HG03442 (cell line): ENCODE measurements at regions not wholly inside any gene's neighbourhood (a gene's known extent, or its start where the extent isn't known, plus 50 kb on each side); places are given as distances from the start of the nearest gene placed in this dataset.
A peak's percentile ranks its signal among the peaks of the same experiment; 100 is the strongest.

ENCODE experiments used
- ATAC-seq: cut with Tn5 transposase; IDR thresholded peaks from one replicate; pipeline ENCODE4 v1.9.1; 2021; ENCODE audit warnings: mild to moderate bottlenecking, moderate library complexity; ENCODE audit not compliant: unreplicated experiment

DNA sequence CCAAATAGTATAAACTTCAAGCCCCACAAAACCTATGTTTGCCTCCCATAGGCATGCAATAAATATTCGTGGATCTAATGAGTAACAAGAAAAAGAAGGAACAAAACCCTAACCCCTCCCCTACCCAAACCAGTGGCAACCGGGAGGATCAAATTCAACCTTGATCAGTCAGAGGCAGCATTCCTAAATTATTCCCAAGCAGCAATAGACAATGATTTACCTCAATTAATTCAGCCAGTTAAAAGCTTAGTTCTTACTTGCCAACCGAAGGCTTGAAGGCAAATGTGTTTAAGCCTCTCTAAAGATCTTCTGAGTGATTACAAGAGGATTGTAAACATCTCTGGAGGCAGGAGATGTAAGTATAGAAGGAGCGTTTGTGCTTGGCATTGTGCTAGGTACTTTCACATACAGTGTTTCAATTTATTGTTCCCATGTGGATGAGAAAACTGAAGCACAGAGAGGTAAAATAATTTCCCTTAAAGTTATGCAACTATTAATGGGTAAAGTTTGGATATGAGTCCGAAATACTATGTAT lies 197.7 kb downstream of the MTX2 start:
- ATAC-seq: no peak

DNA sequence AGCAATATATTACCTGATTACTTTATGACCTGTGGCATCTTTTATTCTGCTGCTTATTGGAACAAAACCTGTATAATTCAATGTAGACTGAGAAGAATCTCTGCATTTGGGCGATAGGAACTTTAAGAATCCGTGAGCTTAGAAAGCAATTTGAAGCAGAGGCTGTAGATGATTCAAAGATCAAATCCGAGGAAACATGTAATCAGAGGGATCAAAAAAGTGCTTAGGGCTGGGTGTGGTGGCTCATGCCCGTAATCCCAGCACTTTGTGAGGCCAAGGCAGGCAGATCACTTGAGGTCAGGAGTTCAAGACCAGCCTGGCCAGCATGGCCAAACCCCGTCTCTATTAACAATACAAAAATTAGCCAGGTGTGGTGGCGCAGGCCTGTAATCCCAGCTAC lies 198.4 kb downstream of the MTX2 start:
- no peak for ATAC-seq

DNA sequence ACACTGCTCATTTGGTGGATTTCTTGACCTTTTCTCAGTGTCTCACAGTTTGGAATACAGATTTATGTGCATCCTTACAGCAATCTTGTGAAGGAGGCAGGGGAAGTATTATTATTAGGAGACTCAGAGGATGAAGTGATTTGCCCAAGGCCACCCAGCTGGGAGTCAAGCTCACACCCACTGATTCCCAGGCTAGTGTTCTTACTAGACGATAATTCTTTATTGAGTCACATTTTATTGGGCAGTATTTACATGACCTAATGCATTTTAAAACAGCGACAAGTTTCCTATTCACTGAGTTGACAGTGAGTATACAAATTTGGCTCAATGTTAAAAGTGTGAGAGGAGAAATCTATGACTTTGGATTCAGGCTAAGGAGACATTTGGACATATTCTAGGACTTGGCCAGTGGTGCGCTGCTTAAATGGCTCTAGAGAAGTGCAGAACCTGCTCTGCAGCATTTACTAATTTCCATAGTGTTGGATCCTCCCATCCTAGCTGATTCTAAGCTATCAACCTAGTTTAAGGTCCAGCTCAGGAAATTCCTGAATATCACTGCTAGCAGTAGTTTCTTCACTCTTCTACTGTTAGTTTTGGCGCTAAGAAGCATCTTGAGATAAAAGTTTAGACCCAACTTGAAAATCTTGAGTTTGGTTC lies 199.3 kb downstream of the MTX2 start:
- no peak for ATAC-seq

DNA sequence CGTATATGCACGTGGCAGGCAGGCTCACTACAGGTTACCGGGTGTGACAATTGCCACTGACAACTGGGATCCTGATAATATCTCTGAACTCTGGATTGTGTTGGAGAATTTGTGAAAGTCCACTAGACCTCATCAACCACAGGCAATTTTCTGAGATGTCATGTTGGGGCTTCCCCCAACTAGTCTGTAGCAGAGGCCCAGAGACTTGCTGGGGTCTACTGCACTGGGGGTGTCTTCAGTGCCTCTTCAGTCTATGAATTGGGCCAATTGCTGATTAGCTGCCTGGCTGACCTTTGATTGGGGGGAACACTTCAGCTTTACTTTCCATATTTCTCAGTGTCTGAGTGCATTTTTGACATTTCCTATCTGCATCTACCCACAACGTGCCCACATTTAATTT lies 201.5 kb downstream of the MTX2 start:
- no peak for ATAC-seq

DNA sequence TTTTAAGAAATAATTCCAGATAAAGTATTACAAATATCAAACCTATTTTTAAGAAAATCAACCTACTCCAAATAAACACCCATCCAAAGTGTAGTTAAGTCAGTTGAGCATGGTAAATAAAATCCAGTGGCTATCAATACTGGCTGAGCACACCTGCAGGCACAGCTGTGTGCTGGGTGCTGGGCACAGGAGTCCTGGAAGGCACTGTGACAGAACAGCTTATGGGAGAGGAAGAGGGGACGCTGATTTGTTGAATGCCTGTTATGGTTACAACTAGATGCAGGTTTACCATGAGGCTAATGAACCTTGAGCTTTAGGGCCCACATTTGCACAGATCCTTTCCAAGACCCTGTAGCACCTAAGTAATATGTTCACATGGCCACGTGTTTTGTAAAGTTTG lies 202.7 kb downstream of the MTX2 start:
- no peak for ATAC-seq

DNA sequence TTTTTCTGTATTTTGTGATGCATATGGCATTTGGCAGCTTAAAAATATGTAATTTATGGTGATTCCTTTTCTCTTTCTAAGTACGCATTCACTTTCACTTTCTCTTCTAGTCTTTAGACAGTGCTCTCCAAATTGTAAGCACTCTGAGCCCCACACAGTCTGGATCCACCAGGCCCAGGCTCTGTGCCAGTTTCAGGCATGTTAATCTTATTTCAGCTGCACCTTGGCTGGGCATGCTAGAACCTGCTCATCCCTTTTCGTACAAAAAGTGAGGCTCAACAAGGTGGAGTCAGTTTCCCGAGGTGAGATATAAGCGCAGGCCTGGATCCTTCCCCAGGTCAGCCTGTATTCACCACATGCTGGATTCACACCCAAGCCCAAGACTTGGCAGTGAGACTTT lies 203.9 kb downstream of the MTX2 start:
- ATAC-seq: peak; percentile 84

DNA sequence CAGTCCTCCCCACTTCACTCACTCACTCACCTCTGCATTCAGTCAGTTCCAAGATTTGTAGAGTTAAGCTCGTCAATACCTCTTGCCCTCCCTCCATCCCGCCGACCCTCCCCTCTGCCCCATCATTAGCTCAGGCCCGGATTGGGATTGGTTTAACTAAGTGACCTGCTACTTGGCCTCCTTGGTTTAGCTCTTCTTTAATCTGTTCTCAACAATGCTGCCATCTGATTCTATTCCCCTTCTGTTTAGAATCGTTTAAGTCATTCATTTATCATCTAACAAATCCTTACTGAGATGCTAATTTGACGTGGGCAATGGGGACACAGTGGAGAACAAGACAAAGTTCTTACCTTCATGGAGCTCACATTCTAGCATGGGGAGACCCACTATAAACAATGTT lies 204.6 kb downstream of the MTX2 start:
- ATAC-seq: no peak

DNA sequence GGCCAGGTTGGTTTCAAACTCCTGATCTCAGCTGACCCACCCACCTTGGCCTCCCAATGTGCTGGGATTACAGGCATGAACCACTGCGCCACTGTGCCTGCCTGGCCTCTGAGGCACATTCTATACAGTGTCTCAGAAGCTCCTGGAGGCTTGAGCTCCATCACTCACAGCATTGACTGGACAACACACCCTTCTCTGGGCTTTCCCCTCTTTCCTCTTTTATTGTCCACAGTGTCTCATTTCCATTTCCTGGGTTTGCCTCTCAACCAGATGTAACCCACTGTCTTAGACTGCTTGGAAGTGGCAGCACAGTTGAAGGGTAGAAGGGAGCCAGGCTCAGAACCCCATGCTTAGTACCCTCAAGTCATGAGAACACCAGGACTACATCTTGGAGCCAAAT lies 208.1 kb downstream of the MTX2 start:
- no peak for ATAC-seq

DNA sequence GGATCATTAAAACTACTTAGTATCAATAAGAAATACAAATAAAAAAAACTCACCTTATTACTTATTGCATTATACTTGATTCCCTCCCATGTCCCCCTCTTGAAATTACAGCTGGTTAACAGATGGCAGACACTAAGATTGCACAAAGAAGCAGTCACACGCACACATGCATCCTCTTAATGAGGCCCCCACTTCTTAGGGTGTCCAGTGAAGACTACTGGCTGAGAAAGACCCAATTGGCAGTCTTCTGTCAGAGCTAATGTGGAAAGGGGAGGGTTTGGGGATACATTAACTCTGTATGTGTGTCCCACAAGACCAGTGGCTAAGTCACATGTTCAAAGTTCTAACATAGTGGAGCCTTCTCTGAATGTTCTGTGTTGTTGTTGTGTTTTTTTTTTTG lies 210.7 kb downstream of the MTX2 start:
- no peak for ATAC-seq

DNA sequence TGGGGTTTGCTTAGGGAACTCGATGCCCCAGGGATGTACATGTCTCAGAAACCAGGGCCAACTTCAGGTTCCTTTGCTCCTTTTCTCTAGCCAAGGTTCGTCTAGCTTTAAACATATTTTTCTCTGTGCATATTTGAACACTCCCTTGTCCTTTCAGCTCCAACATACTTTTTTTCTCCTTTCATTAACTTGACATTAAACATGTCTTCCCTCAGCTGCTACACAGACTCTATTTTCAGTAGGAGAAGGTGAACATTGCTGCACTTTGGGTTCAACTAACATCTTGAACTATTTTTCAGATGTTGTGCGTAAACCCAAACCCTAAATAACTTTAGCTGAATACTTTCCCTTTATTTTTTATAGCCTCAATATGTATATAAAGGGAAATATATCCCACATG lies 212.9 kb downstream of the MTX2 start:
- no peak for ATAC-seq

DNA sequence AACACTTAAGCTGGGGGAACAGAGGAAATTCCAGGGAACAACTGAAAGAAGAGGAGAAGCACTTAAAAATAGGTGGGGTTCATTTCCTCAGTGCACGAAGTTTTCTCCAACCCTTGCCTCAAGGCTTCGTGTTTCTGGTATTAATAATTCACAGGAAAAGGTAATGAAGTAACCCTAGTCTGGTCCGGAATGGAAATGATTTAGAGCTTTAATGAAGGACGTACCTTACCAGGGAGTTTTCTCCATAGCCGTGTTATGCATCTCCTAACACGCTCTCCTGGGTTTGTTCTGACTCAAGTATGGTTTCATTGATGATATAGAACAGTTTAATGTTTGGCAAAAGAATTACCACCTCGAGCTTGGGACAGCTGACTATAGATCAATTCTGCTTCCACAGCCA lies 214.2 kb downstream of the MTX2 start:
- no peak for ATAC-seq

DNA sequence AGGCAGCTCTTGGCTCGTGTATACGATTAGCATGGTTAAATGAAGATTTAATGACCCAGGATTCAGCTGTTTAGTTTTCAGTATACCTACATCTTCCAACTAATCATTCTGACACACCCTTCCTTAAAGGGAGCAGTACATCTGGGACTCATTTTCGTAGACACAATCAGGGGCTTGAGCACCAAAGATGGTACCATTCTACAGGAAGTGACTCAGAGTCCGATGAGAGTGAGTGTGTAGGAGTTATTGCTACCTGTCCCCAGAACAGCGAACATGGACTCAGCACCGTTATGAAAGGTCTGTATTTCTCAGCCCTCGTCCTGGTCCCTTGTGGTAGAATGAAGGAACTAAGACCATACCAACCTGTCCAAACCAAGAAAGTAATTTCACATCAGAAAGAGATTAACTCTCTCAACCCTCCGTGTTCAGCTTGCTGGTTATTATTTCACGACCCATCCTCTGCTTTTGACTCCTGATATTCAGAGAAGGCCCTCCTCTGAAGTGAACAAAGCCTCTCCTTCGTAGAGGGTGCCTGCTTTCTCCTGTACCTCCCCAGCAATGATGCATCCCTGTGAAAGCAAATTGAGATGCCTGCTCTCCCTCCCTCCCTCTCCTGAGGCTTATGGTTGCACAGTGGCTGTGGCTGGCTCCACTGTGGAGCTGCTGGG lies 214.8 kb downstream of the MTX2 start:
- no peak for ATAC-seq

DNA sequence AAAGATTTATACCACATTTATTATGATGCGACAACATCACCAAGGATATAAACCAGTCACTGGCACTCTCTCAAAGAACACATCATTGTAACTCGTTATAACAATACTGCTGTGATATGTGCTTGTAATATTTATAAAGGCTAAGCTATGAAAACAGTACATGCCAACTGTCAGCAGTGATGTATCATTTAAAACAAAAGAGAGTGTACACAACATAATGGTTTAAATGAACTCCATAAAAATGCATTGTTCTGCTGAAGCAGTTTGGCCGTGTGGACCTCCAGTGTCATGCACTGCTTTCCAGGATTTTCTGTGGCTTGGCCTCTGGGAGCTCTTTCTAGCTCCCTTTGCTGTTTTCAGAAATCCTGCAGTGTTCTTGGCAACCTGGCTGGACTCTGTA lies 215.6 kb downstream of the MTX2 start:
- no peak for ATAC-seq

DNA sequence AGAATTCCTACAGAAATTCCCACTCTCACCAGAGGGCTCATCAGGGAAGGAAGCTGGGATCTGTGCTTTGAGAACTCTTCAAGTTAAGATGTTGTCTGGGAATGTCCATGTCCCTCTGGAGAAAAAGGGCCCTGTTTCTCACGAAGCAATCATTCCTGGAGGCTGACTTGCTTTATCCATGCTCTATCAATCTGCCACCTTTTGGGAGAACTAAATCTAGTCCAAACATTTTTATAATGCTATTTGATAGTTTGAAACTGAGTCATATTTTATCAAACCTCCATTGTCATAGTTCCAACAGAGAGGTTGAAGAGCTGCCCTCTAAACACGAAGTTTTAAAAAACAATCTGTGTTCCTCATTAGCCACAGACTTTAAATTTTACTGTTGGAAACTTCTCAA lies 219.2 kb downstream of the MTX2 start:
- ATAC-seq: no peak

DNA sequence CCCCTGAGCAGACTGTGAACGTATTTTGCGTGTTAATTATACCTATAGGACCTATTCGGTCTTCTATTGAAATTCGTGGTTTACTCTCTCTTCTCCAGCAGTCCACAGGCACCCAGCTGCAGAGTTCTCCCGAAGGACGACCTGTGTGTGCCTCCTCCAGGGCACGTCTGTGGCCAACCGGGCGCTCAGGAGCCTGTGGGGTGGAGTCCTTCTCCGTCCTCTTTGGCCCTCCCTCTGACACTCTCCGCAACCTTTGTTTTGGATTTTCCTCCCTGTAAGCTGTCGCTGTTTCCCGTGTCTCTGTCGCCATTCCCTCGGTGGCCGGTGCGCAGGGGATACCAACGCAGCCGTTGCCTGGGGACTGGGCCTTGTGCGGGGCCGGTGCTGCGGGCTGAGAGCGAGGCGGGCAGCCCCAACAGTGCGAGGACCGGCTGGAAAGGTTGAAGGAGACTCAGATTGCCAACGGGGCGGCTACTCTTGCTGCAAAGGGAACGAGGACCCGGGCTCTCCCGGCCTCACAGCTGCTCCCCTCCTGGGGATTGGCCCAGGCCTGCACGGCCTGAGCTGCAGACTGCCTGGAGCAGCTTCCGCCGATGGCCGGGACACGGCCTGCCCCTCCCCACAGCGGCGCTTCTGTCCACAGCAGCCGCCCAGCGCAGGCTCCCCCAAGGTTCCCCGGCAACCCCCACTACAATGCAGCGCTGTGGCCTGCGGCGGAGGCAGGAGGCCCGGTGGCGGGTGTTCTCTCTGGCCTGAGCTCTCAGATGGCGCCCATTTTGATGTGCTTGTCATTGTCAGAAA lies 221.0 kb downstream of the MTX2 start:
- no peak for ATAC-seq

DNA sequence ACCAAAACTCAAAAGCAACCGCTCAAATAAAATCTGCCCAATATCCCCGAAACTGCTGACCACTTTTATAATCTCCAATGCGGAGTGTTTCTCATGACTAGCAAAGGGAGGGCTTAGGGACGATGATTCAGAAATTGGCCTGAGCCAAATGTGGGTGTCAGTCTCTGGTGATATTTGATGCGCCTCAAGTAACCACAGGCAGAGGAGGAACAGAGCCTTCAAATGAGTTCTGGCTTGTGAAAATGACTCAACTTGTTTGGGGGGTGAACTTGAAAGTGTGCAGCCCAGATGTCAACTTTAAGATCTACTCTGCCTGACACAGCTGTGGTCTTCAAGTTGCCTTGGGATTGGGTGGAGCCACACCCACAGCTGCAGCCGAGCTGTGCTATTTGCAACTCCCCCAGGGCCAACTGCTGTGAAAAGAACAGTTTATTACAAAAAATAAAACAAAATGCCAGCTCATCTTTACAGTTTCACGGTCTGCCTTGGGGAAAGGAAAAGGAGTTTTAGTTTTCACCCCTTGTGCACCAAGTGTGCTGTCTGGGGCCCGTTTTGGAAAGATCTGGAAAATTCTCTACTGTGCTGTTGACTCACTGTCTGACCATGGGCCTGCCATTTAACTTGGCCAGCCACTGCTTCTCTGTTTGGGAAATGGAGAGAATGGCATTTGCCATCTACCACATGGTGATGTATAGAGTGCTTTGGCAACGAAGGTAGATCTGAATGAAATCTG lies 222.1 kb downstream of the MTX2 start:
- peak; percentile 91 for ATAC-seq

DNA sequence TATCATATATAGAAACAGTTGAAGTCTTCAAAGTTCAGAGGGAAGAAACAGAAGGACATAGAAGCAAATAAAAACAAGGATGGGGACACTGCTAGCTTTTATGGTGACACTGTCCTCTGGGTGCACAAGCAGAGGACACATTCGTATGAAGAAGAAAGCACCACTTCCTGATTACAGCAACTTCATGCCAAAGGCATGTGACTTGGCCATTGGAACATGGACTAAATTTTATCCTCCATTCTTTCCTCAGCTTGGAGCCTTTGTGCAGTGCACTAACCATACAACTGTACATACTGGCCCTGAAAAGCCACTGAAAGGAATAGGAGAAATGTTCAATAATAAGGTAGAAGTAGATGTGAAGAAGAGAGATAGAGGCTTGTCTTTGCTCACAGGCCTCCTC lies 223.3 kb downstream of the MTX2 start:
- ATAC-seq: no peak

DNA sequence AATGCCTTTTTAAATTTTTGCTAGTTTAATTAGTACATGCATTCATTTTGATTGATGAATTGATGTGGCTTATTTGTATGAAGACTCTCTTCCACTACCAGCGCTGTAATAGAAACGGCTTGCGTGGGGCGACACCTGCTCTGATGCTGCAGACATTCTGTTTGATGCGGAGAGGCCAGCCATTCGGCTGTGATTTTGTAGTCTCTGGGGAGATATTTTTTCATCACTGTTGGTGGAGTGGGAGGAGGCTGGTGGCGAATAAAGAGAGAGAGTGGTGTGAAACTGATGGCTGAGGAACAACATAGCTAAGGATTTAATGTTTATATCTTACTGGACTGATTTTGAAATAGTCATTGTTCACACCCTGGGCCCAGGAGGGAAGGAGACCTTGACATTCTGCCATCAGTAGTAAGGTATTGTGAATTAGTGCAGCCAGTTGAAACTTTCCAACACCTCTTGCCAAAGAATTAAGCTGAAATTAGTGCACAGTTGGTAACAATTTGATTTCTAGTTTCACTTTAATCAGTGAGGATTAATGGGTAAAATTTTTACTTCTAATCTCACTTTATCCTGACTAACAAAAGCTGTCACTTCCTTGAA lies 224.1 kb downstream of the MTX2 start:
- ATAC-seq: peak; percentile 23

DNA sequence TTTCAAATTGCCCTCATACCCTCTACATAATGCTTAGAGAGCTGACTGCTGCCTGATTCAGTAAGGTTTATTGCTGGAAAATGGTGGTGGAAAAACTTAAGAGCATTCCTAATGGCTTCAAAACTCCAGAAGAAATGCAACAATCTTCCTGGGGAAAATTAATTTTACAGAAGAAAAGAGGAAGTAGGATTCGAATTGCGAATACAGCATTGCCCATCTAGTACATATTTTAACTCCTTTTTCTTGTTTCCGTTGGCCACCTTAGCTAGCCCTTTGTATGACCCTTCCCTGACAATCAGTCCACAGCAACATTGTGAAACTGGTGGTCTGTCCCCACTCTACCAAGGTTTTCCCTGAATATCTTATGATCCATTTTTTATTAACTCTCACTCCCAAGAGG lies 224.7 kb downstream of the MTX2 start:
- no peak for ATAC-seq

DNA sequence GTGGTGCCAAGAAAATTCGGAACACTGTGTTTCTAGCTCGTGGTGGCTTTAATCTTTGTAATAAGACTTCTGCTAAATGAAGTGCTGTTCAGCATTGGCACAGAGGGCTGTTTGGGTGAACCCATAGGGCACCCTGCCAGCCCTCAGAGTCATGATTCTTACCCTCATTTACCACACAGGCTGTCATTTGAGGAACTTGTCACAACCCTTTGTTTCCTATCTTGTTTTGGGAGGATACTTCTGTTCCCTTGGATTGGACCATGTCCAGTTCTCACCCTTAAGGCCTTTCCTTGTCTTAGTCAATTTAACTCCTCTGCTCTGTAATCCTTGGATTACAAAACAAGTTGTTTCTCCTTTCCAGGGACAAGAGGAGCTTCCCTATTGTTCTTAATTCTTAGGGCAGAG lies 225.7 kb downstream of the MTX2 start:
- no peak for ATAC-seq

DNA sequence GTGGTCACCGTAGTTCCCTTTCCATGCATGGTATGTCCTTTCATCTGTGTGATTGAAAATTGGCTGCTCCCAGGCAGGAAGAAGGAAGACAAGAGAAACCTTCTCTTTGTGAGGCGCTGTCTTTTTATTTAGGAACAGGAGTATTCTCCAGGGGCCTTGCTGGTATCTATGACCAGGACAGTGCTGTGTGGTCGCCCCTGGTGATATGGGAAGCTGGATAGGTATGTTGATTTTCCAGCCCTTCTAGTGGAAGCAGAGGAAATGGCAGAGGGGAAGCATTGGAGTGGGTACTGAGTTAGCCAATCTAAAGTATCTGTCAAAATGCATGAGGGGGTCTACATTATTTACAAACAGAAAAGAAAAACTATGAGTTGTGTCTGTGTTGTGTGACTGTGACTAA lies 226.6 kb downstream of the MTX2 start:
- ATAC-seq: no peak
